ENCODE measurements at regions not wholly inside any gene's neighbourhood (a gene's known extent, or its start where the extent isn't known, plus 50 kb on each side); places are given as distances from the start of the nearest gene placed in this dataset.
"Not testable (repeated sequence)": the region's sequence is repeated elsewhere in the genome, so short reads cannot be mapped to it uniquely, and the experiment has no call there.

GRCh38 chr6:103826209-103826608 lies 1033.5 kb downstream of the HACE1 start:
- in situ Hi-C loops (cut with MboI; ENCODE audit: low sequenced_read_pairs), result no loop called here

GRCh38 chr6:103820148-103820547 lies 1039.6 kb downstream of the HACE1 start:
- in situ Hi-C loops (cut with MboI; ENCODE audit: low sequenced_read_pairs), result no loop called here

GRCh38 chr6:103819509-103819908 lies 1040.2 kb downstream of the HACE1 start:
- in situ Hi-C loops (cut with MboI; ENCODE audit: low sequenced_read_pairs), result no loop called here

GRCh38 chr6:103812970-103813369 lies 1046.7 kb downstream of the HACE1 start:
- in situ Hi-C loops (cut with MboI; ENCODE audit: low sequenced_read_pairs), result no loop called here

- in situ Hi-C loops (cut with MboI; ENCODE audit: low sequenced_read_pairs), result not testable (repeated sequence)
These were observed 1057.7 kb downstream of the HACE1 start for GRCh38 chr6:103801901-103802479.

- in situ Hi-C loops (cut with MboI; ENCODE audit: low sequenced_read_pairs), result no loop called here
These were observed 1059.6 kb downstream of the HACE1 start for GRCh38 chr6:103799971-103800670.

GRCh38 chr6:103798166-103798565 lies 1061.6 kb downstream of the HACE1 start:
- in situ Hi-C loops (cut with MboI; ENCODE audit: low sequenced_read_pairs), result no loop called here

- in situ Hi-C loops (cut with MboI; ENCODE audit: low sequenced_read_pairs), result no loop called here
These were observed 1062.0 kb downstream of the HACE1 start for GRCh38 chr6:103797738-103798137.

GRCh38 chr6:103791458-103791857 lies 1068.3 kb downstream of the HACE1 start:
- in situ Hi-C loops (cut with MboI; ENCODE audit: low sequenced_read_pairs), result no loop called here

- in situ Hi-C loops (cut with MboI; ENCODE audit: low sequenced_read_pairs), result no loop called here
These were observed 1075.6 kb downstream of the HACE1 start for GRCh38 chr6:103784117-103784516.

GRCh38 chr6:103783329-103783728 lies 1076.4 kb downstream of the HACE1 start:
- in situ Hi-C loops (cut with MboI; ENCODE audit: low sequenced_read_pairs), result no loop called here

GRCh38 chr6:103769431-103769830 lies 1090.3 kb downstream of the HACE1 start:
- in situ Hi-C loops (cut with MboI; ENCODE audit: low sequenced_read_pairs), result no loop called here

- in situ Hi-C loops (cut with MboI; ENCODE audit: low sequenced_read_pairs), result no loop called here
These were observed 1109.1 kb downstream of the HACE1 start for GRCh38 chr6:103750603-103751002.

- in situ Hi-C loops (cut with MboI; ENCODE audit: low sequenced_read_pairs), result no loop called here
These were observed 1125.7 kb downstream of the HACE1 start for GRCh38 chr6:103734016-103734415.

GRCh38 chr6:103729658-103730057 lies 1130.1 kb downstream of the HACE1 start:
- in situ Hi-C loops (cut with MboI; ENCODE audit: low sequenced_read_pairs), result no loop called here

- in situ Hi-C loops (cut with MboI; ENCODE audit: low sequenced_read_pairs), result no loop called here
These were observed 1136.0 kb downstream of the HACE1 start for GRCh38 chr6:103723438-103724322.

GRCh38 chr6:103722683-103723082 lies 1137.0 kb downstream of the HACE1 start:
- in situ Hi-C loops (cut with MboI; ENCODE audit: low sequenced_read_pairs), result no loop called here

GRCh38 chr6:103721923-103722322 lies 1137.8 kb downstream of the HACE1 start:
- in situ Hi-C loops (cut with MboI; ENCODE audit: low sequenced_read_pairs), result no loop called here

- in situ Hi-C loops (cut with MboI; ENCODE audit: low sequenced_read_pairs), result no loop called here
These were observed 1139.3 kb downstream of the HACE1 start for GRCh38 chr6:103720393-103720792.

GRCh38 chr6:103719545-103719944 lies 1140.2 kb downstream of the HACE1 start:
- in situ Hi-C loops (cut with MboI; ENCODE audit: low sequenced_read_pairs), result no loop called here

- in situ Hi-C loops (cut with MboI; ENCODE audit: low sequenced_read_pairs), result no loop called here
These were observed 1144.5 kb downstream of the HACE1 start for GRCh38 chr6:103715269-103715668.

- in situ Hi-C loops (cut with MboI; ENCODE audit: low sequenced_read_pairs), result not testable (repeated sequence)
These were observed 1150.5 kb downstream of the HACE1 start for GRCh38 chr6:103709236-103709635.
